Activated T-cell treated with anti-CD3 and anti-CD28 coated beads, Interleukin-2, amount 50 U/mL, for 4 hours (primary cell): ENCODE measurements at regions not wholly inside any gene's neighbourhood (a gene's known extent, or its start where the extent isn't known, plus 50 kb on each side); places are given as distances from the start of the nearest gene placed in this dataset.

Experiments
- ATAC-seq, 2 donors: fragments of 200-7000 bp; cut with Tn5 transposase; one replicate each; pipeline ENCODE4 v1.10.0; 2021
- DNase-seq: peaks from one replicate; pipeline ENCODE4 v3.0.0-alpha.2; 2020
- H3K27me3 Mint-ChIP-seq: one replicate; pipeline ENCODE4 v1.8.0; 2021; ENCODE audit warnings: low read depth, mixed read lengths
- H3K36me3 Mint-ChIP-seq: one replicate; pipeline ENCODE4 v1.8.0; 2022; ENCODE audit warnings: mixed read lengths; ENCODE audit not compliant: insufficient read depth
- H3K4me1 Mint-ChIP-seq: one replicate; pipeline ENCODE4 v1.8.0; 2021; ENCODE audit warnings: low read depth, mixed read lengths
- H3K4me3 Mint-ChIP-seq: one replicate; pipeline ENCODE4 v1.8.0; 2021; ENCODE audit warnings: mild to moderate bottlenecking, moderate library complexity, mixed read lengths
- H3K9me3 Mint-ChIP-seq: one replicate; pipeline ENCODE4 v1.8.0; 2021; ENCODE audit warnings: mixed read lengths

DNA sequence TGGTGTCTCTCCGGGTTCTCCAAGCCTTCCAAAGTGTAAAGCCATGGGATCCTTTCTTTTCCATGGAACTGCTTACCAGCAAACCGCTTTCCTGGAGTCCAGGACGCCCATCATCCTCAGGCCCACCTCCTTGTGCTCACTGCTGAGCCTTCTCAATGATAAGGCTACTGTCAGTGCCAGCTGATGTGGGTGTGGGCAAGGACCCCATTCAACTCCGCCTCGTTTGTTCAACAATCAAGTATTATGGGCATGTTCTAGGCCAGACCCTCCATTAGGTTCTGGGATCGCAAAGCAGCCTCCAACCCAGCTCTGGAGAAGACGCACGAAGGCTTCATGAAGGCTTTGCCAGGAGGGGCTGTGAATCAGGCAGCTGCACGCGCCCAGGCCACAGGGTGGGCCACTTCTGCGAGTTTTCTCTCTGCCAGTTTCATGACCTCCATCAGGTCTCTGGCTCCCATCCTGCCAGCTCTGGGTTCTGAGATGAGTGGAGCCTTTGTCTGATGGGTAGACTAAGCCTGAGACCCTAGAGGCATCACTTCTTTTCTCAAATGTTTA, 177.1 kb downstream of the MRPL14 start:
- ATAC-seq (no peak), DNase-seq (no peak)
- H3K9me3 Mint-ChIP-seq = peaks cover 11% of the 10 kb centered on the region
- H3K27me3 Mint-ChIP-seq = peaks cover 10% of the 10 kb centered on the region
- no peak overlapping the region for H3K4me3 Mint-ChIP-seq
- no peaks in the 10 kb centered on the region for H3K36me3 Mint-ChIP-seq
- H3K4me1 Mint-ChIP-seq = no peaks in the 10 kb centered on the region

DNA sequence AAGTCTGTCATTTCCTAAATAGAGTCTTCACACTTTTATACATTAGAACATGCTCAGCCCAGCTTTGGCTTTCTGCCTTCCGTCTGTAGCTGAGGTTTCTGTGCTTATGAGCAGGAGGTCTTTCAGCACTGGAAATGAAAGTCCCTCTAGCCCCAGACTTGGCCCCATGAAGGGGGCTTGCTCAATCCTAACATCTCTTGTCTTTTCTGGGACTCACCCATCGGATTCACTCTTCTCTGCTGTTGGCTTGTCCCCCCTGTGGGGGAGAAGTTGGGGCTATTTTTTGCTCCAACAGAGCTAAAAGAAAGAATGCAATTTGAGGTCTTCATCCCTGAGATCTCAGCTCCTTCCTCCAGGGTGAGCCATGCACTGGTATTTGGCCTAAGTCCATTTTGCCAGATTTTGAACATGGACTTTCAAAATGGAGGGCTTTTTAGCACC, 177.7 kb downstream of the MRPL14 start:
- H3K4me3 Mint-ChIP-seq = no peak overlapping the region
- H3K27me3 Mint-ChIP-seq = peaks cover 7% of the 10 kb centered on the region
- H3K36me3 Mint-ChIP-seq = no peaks in the 10 kb centered on the region
- H3K9me3 Mint-ChIP-seq = peaks cover 14% of the 10 kb centered on the region
- no peak for DNase-seq
- ATAC-seq = no peak
- no peaks in the 10 kb centered on the region for H3K4me1 Mint-ChIP-seq

DNA sequence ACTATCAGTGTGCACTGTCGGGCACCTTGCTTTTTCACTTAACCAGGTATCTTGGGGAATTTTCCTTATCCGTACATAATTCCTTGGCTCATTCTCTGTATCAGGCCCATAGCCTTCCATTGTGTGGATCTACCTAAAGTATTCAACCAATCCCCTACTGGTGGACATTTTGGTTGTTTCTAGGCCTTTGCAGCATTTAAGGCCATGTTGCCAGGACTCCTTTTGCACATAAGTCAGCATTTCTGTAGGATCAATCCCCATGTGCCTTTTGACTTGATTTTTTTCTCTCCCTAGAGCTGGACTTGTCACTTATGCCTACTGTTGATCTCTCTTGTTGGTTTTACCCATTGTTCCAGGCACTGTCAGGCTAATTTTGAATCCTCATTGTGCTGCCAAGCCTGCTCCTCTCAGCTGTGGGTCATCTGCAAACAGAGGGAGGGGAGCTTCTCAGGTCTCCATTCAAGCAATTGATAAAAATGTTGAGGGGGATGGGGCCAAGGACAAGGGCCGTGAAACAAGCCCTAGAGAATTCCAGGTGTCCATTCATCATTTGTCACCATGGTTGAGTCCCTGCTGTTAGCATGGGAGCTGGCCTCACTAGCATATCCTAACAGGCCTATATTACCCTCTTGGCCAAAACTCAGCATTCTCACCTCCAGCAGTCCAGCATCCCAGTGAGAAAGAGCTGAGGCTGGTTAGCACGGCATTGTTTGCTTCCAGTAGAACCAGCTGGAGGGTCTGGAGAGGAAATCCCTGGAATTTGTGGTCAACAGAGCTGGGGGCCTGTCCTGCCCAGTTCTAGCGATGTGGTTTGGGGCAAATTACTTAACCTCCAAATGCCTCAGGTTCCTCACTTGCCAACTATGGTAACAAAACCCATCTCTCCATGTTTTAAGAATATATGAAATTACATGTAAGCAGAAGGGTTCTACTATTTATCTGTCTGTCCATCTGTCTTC, 178.4 kb downstream of the MRPL14 start:
- no peaks in the 10 kb centered on the region for H3K36me3 Mint-ChIP-seq
- ATAC-seq = no peak
- no peak for DNase-seq
- H3K4me3 Mint-ChIP-seq = no peak overlapping the region
- H3K27me3 Mint-ChIP-seq = peaks cover 7% of the 10 kb centered on the region
- peaks cover 20% of the 10 kb centered on the region for H3K9me3 Mint-ChIP-seq
- H3K4me1 Mint-ChIP-seq = no peaks in the 10 kb centered on the region

DNA sequence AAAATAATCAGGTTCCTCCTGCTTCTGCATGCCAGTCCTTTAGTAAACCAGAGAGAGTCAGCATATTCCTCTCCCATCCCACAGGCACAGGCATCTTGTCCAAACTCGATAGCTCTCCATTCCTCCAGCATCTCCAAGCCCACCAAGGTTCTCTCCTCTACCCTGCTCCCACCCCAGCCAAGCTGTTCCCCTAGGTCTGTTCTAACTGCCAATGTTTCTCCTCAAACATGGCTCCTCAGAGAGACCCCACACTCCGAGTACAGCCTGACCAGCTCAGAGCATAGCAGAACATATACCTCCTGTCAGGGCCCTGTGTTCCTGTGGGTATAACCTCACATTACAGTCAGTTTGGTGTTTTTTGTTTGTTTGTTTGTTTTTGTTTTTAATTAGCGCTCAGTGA, 177.8 kb downstream of the VEGFA start:
- no peaks in the 10 kb centered on the region for H3K36me3 Mint-ChIP-seq
- peaks cover 3% of the 10 kb centered on the region for H3K27me3 Mint-ChIP-seq
- H3K9me3 Mint-ChIP-seq = peaks cover 20% of the 10 kb centered on the region
- no peak for ATAC-seq
- DNase-seq = no peak
- no peaks in the 10 kb centered on the region for H3K4me1 Mint-ChIP-seq
- no peak overlapping the region for H3K4me3 Mint-ChIP-seq

DNA sequence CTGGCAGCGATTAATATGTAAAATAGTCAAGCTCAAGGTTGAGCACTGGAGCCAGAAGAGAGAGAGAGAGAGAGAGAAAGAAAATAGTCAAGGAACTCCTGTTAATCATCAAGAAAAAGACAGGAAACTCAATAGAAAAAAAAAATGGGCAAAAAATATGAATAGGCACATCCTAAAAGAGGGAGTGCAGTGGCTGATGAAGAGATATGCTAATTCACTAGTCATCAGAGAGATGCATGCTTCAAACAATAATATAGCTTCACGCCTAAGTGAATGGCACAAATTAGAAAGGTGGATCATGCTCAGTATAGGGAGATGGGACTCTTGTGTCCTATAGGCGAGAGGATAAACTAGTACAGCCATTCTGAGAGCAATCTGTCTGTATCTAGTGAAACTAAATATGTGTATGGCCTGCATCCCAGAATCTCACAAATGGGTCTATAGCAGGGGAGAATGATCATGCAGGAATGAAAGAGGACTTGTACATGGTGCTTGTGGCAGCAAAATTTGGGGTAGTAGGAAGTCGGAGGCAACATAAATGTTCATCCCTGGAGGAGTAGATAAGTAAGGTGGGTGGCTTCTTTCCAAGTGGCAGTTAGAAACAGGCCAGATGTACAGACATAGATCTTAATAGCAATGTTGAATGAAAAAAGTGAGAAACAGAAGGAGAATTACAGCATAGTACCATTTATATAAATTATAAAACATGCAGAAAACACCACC, 176.8 kb downstream of the VEGFA start:
- no peak for DNase-seq
- no peaks in the 10 kb centered on the region for H3K4me1 Mint-ChIP-seq
- ATAC-seq = no peak

DNA sequence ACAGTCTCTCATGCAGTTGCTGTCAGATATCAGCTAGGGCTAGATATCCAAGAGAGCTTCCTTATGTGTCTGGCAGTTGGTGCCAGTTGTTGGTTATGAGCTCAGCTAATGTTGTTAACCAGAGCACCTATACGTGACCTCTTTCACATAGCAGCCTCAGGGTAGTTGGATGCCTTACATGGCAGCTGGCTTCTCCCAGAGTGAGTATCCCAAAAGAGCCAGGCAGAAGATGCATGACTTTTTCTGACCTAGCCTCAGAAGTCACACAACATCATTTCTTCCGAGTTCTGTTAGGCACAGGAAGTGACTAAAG, 175.7 kb downstream of the VEGFA start:
- H3K4me1 Mint-ChIP-seq = no peaks in the 10 kb centered on the region
- H3K36me3 Mint-ChIP-seq = no peaks in the 10 kb centered on the region
- peaks cover 20% of the 10 kb centered on the region for H3K9me3 Mint-ChIP-seq
- no peak for ATAC-seq
- H3K4me3 Mint-ChIP-seq = no peak overlapping the region
- no peak for DNase-seq
- H3K27me3 Mint-ChIP-seq = no peaks in the 10 kb centered on the region

More for the DNA sequence above, 176.8 kb downstream of the VEGFA start:
- Mint-ChIP-seq H3K27me3 (no peaks in the 10 kb centered on the region), H3K36me3 (no peaks in the 10 kb centered on the region), H3K9me3 (peaks cover 20% of the 10 kb centered on the region), H3K4me3 (no peak overlapping the region)

DNA sequence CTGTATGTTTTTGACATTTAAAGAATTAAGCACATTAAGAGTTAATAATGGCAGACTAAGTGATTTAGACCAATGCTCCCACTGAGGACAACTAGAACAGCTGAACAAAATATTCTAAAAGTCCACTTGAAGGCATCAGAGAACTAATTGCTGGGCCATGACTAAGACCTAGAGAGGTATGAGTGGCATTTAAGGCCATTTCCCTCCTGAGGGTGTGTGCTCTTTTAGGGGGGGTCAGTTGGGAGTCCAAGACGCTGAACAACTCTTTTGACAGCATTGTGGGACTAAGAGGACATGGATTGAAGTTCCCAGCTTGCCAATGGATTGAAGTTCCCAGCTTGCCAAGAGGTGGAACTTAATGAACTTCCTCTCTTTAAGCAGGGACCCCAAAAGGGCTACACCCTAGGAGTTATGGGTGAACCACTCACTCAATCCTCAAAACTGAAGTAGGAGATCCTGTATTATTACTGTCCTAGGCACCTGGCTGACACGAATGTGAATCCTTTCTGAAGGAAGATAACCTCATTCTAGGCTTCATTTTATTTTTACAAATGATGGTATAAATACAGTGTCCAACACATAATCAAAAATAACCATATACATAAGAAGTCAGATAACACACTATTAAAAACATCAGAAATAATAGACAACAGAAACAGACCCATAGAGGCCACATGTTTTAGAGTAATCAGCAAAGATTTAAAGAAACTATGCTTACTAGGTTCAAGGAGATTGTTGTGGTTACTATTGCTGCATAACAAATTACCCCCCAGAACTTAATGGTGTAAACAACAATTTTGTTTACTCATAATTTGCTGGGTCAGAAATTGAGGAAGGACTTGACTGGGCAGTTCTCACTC, 175.1 kb downstream of the VEGFA start:
- Mint-ChIP-seq H3K4me1 (no peaks in the 10 kb centered on the region), H3K36me3 (no peaks in the 10 kb centered on the region), H3K27me3 (no peaks in the 10 kb centered on the region), H3K9me3 (peaks cover 20% of the 10 kb centered on the region), H3K4me3 (no peak overlapping the region)
- DNase-seq (no peak), ATAC-seq (no peak)

DNA sequence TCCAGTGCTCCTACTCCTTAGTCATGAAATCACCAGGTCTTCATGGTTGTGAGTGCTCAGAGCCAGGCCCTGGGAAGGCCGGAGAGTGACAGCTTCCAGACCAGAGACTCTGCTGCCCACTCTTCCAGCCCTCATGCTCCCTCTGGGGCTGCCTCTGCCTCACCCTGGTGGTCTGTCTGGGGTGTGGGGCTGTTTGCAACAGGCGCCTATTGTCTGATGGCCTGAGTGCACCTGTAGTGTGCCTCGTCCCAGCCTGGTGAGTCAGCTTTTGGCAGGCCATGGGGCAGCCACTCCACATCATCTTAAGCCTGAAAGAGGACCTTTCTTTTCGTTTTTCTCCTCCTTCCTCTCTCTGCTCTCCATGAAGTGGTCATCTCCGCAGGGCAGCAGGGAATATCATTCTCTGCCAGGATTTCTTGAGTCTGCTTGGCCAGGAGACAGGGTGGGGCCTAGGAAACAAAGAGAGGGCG, 173.8 kb downstream of the VEGFA start:
- Mint-ChIP-seq H3K4me3 (no peak overlapping the region), H3K9me3 (peaks cover 20% of the 10 kb centered on the region), H3K27me3 (no peaks in the 10 kb centered on the region), H3K36me3 (no peaks in the 10 kb centered on the region), H3K4me1 (no peaks in the 10 kb centered on the region)
- DNase-seq (no peak), ATAC-seq (no peak)

DNA sequence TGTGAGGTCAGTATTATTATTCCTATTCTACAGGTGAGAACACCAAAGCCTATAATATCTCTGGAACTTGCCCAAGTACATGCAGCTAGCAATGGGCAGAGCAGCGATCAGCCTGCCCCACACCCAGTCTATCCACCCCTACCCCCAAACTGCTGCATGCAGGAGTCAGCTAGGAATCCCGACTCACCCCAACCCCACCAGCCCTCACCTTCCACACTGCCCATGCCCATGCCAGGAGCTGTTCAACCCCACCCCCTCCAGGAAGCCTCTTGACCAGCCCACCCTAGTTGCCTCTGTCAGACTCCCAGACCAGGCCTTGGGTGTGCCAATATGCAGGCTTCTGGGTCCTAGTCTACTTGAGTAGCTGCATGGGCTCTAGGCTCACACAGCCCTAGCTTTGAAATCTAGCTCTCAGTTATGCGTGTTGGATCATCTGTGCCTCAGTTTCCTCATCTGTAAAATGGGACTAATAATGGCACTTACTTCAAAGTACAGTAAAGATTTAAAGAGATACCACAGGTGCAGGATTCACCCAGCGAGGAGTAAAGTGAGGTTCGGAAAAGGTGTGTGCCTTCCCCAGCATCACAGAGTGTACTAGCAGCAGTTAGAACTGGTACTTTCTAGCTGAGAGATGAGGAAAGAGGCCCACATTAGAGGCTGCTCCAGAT, 173.2 kb downstream of the VEGFA start:
- H3K4me1 Mint-ChIP-seq = no peaks in the 10 kb centered on the region
- DNase-seq = no peak
- no peak for ATAC-seq
- no peak overlapping the region for H3K4me3 Mint-ChIP-seq
- no peaks in the 10 kb centered on the region for H3K36me3 Mint-ChIP-seq
- no peaks in the 10 kb centered on the region for H3K27me3 Mint-ChIP-seq
- peaks cover 20% of the 10 kb centered on the region for H3K9me3 Mint-ChIP-seq

DNA sequence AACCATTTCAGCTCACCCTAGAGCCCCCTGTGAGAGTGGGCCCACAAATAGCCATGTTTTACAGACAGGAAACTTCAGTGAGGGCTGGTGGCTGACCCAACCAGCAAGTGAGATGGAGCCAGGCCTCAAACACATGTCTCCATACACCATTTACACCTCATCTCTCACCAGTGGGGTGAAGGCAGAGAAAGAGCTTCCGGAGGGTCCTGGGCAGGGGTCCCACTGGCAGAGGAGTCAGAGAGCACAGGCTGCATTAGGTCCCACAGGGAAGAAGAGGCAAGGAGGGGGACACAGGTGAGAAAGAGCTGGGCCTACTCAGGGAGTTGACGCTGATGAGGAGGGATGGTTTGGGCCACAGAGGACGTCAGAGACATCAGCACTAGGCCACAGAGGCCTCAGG, 172.6 kb downstream of the VEGFA start:
- DNase-seq = no peak
- H3K9me3 Mint-ChIP-seq = peaks cover 20% of the 10 kb centered on the region

DNA sequence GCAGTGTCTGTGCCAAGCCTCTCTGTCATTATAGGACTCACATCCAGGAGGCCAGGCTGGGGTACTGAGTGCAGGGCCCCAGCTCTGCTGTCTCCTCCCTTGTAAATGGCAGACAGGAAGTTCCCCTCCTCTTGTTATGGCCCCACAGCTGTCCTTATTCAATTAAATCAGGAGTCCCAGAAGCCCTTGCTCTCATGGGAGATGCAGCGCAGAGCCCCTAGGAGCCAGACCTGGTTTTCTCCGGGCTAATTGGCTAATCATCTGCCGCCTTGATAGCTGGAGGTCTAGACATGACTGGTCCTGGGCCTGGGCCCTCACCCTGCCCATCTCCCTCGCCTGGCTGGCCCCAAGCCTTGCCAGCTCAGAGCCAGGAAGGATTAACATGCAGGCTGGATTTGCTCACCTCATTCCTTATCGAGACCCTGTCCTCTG, 172.0 kb downstream of the VEGFA start:
- no peaks in the 10 kb centered on the region for H3K36me3 Mint-ChIP-seq
- peaks cover 19% of the 10 kb centered on the region for H3K9me3 Mint-ChIP-seq
- DNase-seq = no peak
- no peaks in the 10 kb centered on the region for H3K4me1 Mint-ChIP-seq
- no peaks in the 10 kb centered on the region for H3K27me3 Mint-ChIP-seq
- no peak overlapping the region for H3K4me3 Mint-ChIP-seq
- no peak for ATAC-seq

More for the DNA sequence above, 172.6 kb downstream of the VEGFA start:
- Mint-ChIP-seq H3K27me3 (no peaks in the 10 kb centered on the region), H3K36me3 (no peaks in the 10 kb centered on the region), H3K4me1 (no peaks in the 10 kb centered on the region), H3K4me3 (no peak overlapping the region)
- no peak for ATAC-seq

DNA sequence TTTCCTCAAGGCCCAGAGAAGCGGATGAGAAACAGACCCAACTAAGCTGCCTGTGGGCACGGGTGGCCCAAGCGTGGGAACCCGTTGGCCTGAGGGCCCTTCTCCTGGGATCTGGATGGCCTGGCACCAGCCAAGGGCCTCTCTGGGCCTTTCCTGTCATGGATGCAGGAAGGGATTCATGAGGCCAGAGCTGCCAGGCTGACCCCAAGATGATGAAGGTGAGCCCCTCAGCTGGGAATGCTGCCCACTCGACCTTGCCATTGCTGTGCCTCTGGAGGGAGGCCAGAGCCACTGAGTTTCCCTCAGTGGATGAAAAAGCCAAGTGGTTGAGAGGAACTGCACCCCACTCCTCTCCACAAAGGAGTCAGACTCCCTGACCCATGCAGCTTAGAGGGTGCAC, 171.2 kb downstream of the VEGFA start:
- DNase-seq = no peak
- no peak for ATAC-seq
- Mint-ChIP-seq H3K4me1 (no peaks in the 10 kb centered on the region), H3K9me3 (peaks cover 12% of the 10 kb centered on the region), H3K36me3 (no peaks in the 10 kb centered on the region), H3K4me3 (no peak overlapping the region), H3K27me3 (no peaks in the 10 kb centered on the region)

DNA sequence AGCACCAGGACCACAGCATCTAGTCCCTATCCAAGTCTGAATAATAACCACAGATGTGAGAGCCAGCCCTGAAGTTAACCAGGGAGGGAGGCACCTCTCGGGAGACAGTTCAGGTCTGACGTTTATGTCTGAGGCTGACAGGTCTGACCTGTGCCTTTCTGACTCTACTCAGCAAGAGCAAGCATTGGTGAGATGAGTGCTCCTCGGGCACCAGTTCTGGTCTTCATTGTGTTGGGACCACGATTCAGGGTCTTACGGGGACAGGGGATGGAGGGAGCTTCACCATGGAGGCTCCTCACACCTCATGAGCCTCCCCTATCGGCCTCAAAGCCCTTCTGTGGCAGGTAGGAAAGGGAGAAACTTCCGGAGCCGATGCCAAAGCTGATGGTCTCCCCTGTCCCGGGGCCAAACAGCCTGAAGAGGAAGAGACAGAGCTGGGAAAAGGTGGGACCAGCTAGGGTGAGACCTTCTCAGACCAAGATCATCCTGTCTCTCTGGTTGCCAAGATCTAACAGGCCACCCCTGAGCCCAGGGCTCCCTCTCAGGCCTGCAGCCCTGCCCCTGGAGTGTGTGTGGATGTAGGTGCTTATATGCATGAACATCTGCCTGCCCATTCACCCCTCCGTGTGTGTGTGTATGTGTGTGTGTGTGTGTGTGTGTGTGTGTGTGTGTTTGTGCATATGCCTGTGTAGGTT, 170.5 kb downstream of the VEGFA start:
- Mint-ChIP-seq H3K4me3 (no peak overlapping the region), H3K36me3 (no peaks in the 10 kb centered on the region), H3K4me1 (no peaks in the 10 kb centered on the region), H3K27me3 (no peaks in the 10 kb centered on the region), H3K9me3 (peaks cover 12% of the 10 kb centered on the region)
- DNase-seq (no peak), ATAC-seq (no peak)
